ENCODE measurements at regions not wholly inside any gene's neighbourhood (a gene's known extent, or its start where the extent isn't known, plus 50 kb on each side); places are given as distances from the start of the nearest gene placed in this dataset.
"Not testable (repeated sequence)": the region's sequence is repeated elsewhere in the genome, so short reads cannot be mapped to it uniquely, and the experiment has no call there.

DNA sequence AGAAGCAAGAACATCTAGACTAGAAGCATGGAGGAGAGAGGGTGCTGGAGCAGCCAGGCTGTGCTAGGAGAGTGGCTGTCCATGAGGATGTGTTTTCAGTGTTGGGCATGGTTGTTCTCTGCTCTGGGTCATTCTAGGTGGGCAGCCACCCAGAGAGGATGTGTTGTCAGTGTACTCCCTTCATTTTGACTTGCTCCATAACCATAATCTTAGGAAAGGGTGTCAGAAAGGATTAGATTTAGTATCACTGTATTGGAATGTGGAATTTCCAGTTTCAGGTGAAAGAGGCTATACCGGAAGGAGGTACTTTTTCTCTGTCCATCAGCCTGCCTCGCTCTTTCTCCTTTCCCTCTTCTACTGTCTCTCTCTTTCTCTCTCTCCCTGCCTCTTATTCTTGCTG lies 474.5 kb upstream of the PODXL start:
- in situ Hi-C loops (cut with HindIII; ENCODE audit: low sequenced_read_pairs), result no loop called here

DNA sequence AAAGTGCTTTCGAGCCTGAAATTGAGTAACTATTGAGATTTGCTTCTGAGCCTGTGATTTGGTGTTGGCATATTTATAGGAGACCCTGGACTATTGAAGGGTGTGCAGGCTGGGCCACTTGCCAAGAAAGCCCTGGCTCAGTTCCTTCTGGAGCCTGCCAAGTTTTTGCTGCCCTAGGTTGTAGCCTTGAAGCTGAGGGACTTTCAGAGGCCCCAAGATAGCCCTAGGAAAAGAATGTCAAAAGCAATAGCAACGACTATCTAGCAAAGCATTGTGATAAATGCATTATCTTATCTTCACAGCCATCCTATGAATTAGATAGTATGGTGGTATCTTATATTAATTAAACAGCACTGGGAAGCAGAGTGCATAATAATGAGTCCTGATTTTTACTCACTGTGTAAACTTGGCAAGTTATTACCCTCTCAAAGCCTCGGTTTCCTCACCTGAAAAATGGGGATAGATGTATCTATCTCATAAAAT lies 473.7 kb upstream of the PODXL start:
- in situ Hi-C loops (cut with HindIII; ENCODE audit: low sequenced_read_pairs), result no loop called here

DNA sequence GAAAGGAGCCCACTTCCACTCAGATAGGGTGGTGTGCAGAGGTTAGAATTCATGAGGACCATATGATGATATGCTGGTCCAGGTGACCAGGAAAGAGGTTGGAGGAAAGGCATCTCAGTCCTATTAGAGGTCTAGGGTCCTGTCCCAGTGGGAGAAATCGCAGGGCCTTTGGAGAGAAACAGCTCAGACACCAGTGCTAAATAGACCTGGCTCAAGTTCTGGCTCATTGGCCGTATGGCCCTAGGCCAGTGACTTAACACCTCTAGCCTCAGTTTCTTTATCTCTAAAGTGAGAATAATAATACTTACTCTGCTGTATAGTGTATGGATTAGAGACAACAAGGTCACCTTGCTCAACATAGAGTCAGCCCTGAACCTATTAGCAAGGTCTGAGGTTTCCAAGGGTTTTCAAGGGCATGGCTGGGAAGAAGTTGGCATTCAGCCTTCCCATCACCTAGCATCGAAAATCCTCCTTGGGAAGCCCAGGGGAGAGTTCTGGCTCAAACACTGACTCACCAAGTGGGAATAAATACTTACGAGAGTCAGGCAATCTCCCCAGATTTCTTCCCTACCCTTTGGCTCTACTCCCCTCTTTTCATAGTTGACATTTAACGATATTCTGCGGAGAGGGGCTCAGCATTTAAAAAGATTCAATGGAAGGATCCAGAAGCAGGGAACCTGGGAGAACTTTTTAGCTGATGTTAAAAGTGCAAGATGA lies 473.1 kb upstream of the PODXL start:
- in situ Hi-C loops (cut with HindIII; ENCODE audit: low sequenced_read_pairs), result no loop called here

- in situ Hi-C loops (cut with HindIII; ENCODE audit: low sequenced_read_pairs), result no loop called here
These were observed 471.9 kb upstream of the PODXL start for GRCh38 chr7:132028144-132028920.

GRCh38 chr7:132024290-132024689 lies 467.9 kb upstream of the PODXL start:
- in situ Hi-C loops (cut with HindIII; ENCODE audit: low sequenced_read_pairs), result loop anchor here (5.0 kb wide), 1 partner anchor 48 kb away; no protein-coding TSS in a partner anchor

- in situ Hi-C loops (cut with HindIII; ENCODE audit: low sequenced_read_pairs), result loop anchor here (5.0 kb wide), 1 partner anchor 49 kb away; no protein-coding TSS in a partner anchor
These were observed 467.0 kb upstream of the PODXL start for GRCh38 chr7:132023466-132023865.

- in situ Hi-C loops (cut with HindIII; ENCODE audit: low sequenced_read_pairs), result loop anchor here (5.0 kb wide), 1 partner anchor 50 kb away; no protein-coding TSS in a partner anchor
These were observed 465.8 kb upstream of the PODXL start for GRCh38 chr7:132022188-132022587.

DNA sequence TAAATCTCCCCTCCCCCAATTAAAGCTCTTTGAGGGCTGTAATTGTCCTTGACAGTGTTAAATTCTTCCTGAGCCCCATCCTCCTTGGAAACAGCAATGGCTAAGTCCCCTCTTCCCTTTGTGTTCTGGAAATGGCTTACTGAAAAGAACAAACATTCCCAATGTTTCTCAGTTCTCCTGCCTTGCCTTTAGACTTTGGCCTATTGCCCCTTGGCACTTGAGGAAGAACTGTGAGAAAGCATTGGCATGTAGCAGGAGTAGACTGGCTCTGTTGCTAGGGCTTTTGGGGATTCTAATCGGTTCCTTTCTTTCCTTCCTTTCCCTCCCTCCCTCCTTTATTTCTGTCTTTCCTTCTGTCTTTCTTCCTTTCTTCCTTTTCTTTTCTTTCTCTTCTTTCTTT lies 463.3 kb upstream of the PODXL start:
- in situ Hi-C loops (cut with HindIII; ENCODE audit: low sequenced_read_pairs), result loop anchor here (5.0 kb wide), 1 partner anchor 53 kb away; no protein-coding TSS in a partner anchor

DNA sequence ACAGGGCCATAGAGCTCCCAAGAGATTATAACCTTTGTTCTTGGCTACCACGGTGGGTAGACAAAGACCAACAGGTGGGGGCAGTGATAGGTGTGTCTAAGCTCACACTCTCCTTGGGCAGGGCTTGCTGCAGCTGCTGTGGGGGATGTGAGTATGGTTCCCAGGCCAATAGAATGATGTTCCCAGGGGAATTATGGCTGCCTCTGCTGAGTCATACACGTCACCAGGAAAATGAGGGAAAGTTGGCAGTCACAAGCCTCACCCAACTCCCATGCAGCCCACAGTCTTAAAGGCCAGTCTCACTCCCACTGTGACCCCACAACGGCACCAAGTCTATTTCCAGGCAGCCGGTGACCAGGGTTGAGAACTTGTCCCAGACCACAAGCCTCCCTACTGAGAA lies 453.4 kb upstream of the PODXL start:
- in situ Hi-C loops (cut with HindIII; ENCODE audit: low sequenced_read_pairs), result no loop called here

DNA sequence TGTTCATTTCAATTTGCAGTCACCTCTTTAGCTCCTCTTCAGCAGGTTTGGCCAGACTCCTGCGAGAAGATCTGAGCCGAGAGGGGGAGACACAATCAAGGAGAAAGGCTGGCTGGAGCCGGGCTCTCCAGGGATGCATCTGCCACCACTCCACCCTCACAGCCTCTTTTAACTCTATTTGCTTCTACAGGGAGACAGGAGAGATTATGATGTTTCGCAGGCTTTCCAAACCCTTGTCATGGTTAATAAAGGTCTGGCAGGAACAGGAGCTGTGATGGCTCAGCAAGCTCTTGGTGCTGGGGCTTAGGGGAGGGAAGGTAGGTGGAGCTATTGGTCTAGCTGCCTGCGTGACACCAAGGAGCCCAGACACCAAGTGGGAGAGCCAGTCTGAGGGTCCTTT lies 448.1 kb upstream of the PODXL start:
- in situ Hi-C loops (cut with HindIII; ENCODE audit: low sequenced_read_pairs), result loop anchor here (5.0 kb wide), 1 partner anchor 37 kb away; no protein-coding TSS in a partner anchor

GRCh38 chr7:132002343-132002968 lies 446.0 kb upstream of the PODXL start:
- in situ Hi-C loops (cut with HindIII; ENCODE audit: low sequenced_read_pairs), result loop anchor here (5.0 kb wide), 1 partner anchor 35 kb away; no protein-coding TSS in a partner anchor

GRCh38 chr7:132001146-132001545 lies 444.7 kb upstream of the PODXL start:
- in situ Hi-C loops (cut with HindIII; ENCODE audit: low sequenced_read_pairs), result loop anchor here (5.0 kb wide), 1 partner anchor 34 kb away; no protein-coding TSS in a partner anchor

- in situ Hi-C loops (cut with HindIII; ENCODE audit: low sequenced_read_pairs), result no loop called here
These were observed 442.8 kb upstream of the PODXL start for GRCh38 chr7:131999193-131999592.

DNA sequence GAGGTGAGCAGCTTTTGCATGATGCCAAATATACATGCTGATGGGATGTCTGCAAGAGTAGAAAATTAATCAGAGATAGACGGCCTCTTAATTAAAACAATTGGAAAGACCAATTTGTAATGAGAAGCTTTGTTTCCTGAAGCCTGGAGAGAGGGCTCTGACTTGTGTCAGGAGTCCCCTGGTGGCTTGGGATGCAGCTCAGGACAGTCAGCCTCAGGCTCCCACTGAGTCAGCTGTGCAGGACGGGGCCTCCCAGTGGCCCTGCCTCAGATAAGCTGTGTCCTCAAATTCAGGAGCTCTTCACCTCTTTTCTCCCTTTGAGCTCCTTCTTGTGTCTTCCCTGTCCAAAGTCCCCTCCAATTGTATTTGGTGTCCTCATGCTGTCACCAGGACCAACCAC lies 438.9 kb upstream of the PODXL start:
- in situ Hi-C loops (cut with HindIII; ENCODE audit: low sequenced_read_pairs), result no loop called here

GRCh38 chr7:131981069-131981468 lies 424.6 kb upstream of the PODXL start:
- in situ Hi-C loops (cut with HindIII; ENCODE audit: low sequenced_read_pairs), result not testable (repeated sequence)

GRCh38 chr7:131978118-131978517 lies 421.7 kb upstream of the PODXL start:
- in situ Hi-C loops (cut with HindIII; ENCODE audit: low sequenced_read_pairs), result not testable (repeated sequence)

DNA sequence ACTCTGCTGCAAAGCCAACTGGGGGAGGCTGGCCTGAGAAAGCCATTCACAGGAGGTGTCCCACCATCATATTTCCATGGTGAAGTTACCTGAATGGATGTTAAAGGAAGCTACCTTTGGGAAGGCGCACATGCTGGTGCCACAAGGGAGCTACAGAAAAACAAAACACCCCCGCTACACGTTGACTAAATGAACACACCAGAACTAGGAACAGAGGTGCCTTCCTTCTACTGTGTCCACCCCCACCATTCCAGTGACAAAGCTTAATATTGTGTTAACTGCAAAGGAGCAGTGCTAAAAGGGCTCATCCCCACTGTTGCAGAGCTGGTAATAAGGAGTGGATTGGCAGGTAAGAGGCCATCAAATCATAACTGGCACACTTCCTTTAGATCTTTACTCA lies 420.0 kb upstream of the PODXL start:
- in situ Hi-C loops (cut with HindIII; ENCODE audit: low sequenced_read_pairs), result no loop called here

GRCh38 chr7:131974671-131975070 lies 418.2 kb upstream of the PODXL start:
- in situ Hi-C loops (cut with HindIII; ENCODE audit: low sequenced_read_pairs), result no loop called here

GRCh38 chr7:131972251-131972650 lies 415.8 kb upstream of the PODXL start:
- in situ Hi-C loops (cut with HindIII; ENCODE audit: low sequenced_read_pairs), result no loop called here

- in situ Hi-C loops (cut with HindIII; ENCODE audit: low sequenced_read_pairs), result no loop called here
These were observed 414.2 kb upstream of the PODXL start for GRCh38 chr7:131970602-131971001.

DNA sequence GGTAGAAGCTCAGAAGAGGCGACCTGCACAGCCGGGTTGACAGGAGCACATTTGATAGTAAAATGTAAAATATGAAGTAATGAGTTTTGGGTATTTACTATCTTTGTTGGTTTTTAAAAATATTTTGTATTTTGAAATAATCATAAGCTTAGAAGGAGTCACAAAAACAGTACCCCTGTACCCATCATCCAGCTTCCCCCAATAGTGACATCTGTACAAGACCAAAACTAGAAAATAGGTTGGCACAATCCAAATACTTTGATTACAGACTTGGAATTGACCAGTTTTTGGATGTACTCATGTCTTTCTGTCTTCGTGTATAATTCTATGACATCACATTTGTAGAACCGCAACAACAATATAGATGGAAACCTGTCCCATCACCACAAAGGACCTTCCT lies 413.1 kb upstream of the PODXL start:
- in situ Hi-C loops (cut with HindIII; ENCODE audit: low sequenced_read_pairs), result loop anchor here (5.0 kb wide), 1 partner anchor 33 kb away; no protein-coding TSS in a partner anchor
